ENCODE measurements at regions not wholly inside any gene's neighbourhood (a gene's known extent, or its start where the extent isn't known, plus 50 kb on each side); places are given as distances from the start of the nearest gene placed in this dataset.

GRCh38 chr14:39876916-39877315, 444.7 kb upstream of the FBXO33 start:
- WGBS, 2 donors: 60 to 86% methylated on average over 1 of the region's 1 CpG
- TF ChIP-seq, protein P1, sequence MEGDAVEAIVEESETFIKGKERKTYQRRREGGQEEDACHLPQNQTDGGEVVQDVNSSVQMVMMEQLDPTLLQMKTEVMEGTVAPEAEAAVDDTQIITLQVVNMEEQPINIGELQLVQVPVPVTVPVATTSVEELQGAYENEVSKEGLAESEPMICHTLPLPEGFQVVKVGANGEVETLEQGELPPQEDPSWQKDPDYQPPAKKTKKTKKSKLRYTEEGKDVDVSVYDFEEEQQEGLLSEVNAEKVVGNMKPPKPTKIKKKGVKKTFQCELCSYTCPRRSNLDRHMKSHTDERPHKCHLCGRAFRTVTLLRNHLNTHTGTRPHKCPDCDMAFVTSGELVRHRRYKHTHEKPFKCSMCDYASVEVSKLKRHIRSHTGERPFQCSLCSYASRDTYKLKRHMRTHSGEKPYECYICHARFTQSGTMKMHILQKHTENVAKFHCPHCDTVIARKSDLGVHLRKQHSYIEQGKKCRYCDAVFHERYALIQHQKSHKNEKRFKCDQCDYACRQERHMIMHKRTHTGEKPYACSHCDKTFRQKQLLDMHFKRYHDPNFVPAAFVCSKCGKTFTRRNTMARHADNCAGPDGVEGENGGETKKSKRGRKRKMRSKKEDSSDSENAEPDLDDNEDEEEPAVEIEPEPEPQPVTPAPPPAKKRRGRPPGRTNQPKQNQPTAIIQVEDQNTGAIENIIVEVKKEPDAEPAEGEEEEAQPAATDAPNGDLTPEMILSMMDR (IDR thresholded peaks at IDR 0.05): no peak
- H3K27ac ChIP-seq: no peak overlapping the region
- no peak for DNase-seq
- no peaks in the 10 kb centered on the region for H3K4me1 ChIP-seq
- H3K27me3 ChIP-seq: no peaks in the 10 kb centered on the region
- H3K4me3 ChIP-seq: no peak overlapping the region
- intact Hi-C loops (cut with DNase I): no loop called here
- H3K36me3 ChIP-seq: no peaks in the 10 kb centered on the region
- H3K9me3 ChIP-seq: no peaks in the 10 kb centered on the region

DNA sequence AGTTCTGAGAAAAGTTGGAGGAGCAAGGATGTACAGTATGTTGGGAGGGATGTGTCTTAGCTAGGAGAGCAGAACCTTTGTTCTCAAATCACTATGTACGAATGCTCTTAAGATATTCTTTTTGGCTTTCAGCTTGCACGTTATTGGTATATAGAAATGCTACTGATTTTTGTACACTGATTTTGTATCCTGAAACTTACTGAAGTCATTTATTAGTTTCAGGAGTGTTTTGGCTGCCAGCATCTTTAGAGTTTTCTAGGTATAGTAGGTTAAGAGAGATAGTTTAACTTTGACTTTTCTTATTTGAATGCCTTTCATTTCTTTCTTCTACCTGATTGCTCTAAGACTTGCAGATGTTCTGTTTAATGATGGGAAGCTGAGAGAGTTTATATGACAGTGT, 442.8 kb upstream of the FBXO33 start:
- no peaks in the 10 kb centered on the region for H3K9me3 ChIP-seq
- H3K27ac ChIP-seq: no peak overlapping the region
- H3K27me3 ChIP-seq: no peaks in the 10 kb centered on the region
- WGBS, 2 donors: 84 to 90% methylated on average over 2 of the region's 2 CpGs
- no peak for DNase-seq
- TF ChIP-seq, protein P1 (IDR thresholded peaks at IDR 0.05): no peak
- TF ChIP-seq POLR2A (IDR thresholded peaks at IDR 0.05): no peak
- intact Hi-C loops (cut with DNase I): no loop called here
- no peaks in the 10 kb centered on the region for H3K36me3 ChIP-seq
- H3K4me3 ChIP-seq: no peak overlapping the region
- no peaks in the 10 kb centered on the region for H3K4me1 ChIP-seq

DNA sequence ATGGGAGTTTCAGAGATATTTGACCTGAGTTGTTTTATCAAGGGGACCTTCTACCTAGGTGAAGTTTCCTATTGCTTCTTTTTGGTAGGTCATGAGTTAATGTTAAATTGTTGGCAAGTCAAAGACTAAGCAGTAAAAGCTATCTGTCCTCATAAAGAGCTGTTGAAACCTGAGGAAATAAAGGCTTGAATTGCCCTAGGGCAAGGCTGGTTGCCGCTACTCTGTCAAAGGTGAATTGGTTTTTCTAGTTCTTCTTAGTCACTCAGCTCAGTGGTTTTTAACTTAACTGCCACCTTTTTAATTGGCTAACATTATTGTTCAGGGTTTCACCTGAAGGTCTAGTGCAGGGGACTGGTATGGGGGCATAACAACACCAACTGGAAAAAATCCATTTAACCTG, 441.6 kb upstream of the FBXO33 start:
- H3K4me3 ChIP-seq: no peak overlapping the region
- no peaks in the 10 kb centered on the region for H3K9me3 ChIP-seq
- H3K27ac ChIP-seq: no peak overlapping the region
- 50 to 63% methylated on average over 1 of the region's 1 CpG for WGBS, 2 donors
- no peak for DNase-seq
- no peaks in the 10 kb centered on the region for H3K27me3 ChIP-seq
- no peaks in the 10 kb centered on the region for H3K36me3 ChIP-seq
- no peak for TF ChIP-seq POLR2A (IDR thresholded peaks at IDR 0.05)
- TF ChIP-seq, protein P1 (IDR thresholded peaks at IDR 0.05): no peak
- intact Hi-C loops (cut with DNase I): no loop called here
- no peaks in the 10 kb centered on the region for H3K4me1 ChIP-seq

GRCh38 chr14:39868949-39869348, 436.7 kb upstream of the FBXO33 start:
- Histone ChIP-seq H3K36me3 (no peaks in the 10 kb centered on the region), H3K27ac (no peak overlapping the region), H3K4me3 (no peak overlapping the region), H3K9me3 (no peaks in the 10 kb centered on the region), H3K4me1 (no peaks in the 10 kb centered on the region), H3K27me3 (no peaks in the 10 kb centered on the region)
- TF ChIP-seq POLR2A (IDR thresholded peaks at IDR 0.05): no peak
- TF ChIP-seq, protein P1 (IDR thresholded peaks at IDR 0.05): no peak
- WGBS, 2 donors: 20 to 47% methylated on average over 1 of the region's 1 CpG
- intact Hi-C loops (cut with DNase I): no loop called here
- no peak for DNase-seq

DNA sequence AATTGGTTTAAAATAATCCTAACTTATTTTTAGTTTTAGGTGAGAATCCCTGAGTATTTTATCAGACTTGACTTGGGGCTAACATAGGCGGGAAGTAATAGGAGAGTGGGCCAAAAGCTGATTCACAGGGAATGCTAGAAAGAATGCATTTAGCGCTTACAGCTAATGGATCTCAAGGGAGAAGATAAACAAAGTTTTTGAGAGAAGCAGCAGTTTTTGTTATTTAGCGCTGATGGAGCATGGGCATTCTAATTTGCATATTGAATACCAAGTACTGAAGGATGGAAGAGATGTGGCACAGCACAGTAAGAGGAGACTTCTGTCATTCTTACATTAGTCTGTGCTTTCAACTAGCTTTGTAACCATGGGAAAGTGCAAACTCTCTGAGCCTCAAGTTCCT, 436.0 kb upstream of the FBXO33 start:
- 48 to 64% methylated on average over 3 of the region's 3 CpGs for WGBS, 2 donors
- H3K36me3 ChIP-seq: no peaks in the 10 kb centered on the region
- TF ChIP-seq, protein P1 (IDR thresholded peaks at IDR 0.05): no peak
- no peak for TF ChIP-seq POLR2A (IDR thresholded peaks at IDR 0.05)
- H3K9me3 ChIP-seq: no peaks in the 10 kb centered on the region
- H3K27ac ChIP-seq: no peak overlapping the region
- no peaks in the 10 kb centered on the region for H3K4me1 ChIP-seq
- intact Hi-C loops (cut with DNase I): no loop called here
- no peaks in the 10 kb centered on the region for H3K27me3 ChIP-seq
- no peak for DNase-seq
- no peak overlapping the region for H3K4me3 ChIP-seq
